OCI-LY1 (cell line): ENCODE measurements at regions not wholly inside any gene's neighbourhood (a gene's known extent, or its start where the extent isn't known, plus 50 kb on each side); places are given as distances from the start of the nearest gene placed in this dataset.

Experiments
- H2AFZ ChIP-seq: fragments of 200-600 bp; sonication (generic), shearing (Covaris generic); 2 replicates; pipeline ENCODE4 v1.6.0; 2014; ENCODE audit warnings: antibody characterized with exemption, mild to moderate bottlenecking, low read length
- H3F3A ChIP-seq: fragments of 200-600 bp; sonication (generic), shearing (Covaris generic); 2 replicates; pipeline ENCODE4 v1.6.0; 2014; ENCODE audit warnings: mild to moderate bottlenecking, antibody characterized with exemption, low read length, moderate library complexity; ENCODE audit not compliant: insufficient read depth
- H3K27ac ChIP-seq: fragments of 200-600 bp; sonication (generic); 2 replicates; pipeline ENCODE4 v1.5.1; 2014; ENCODE audit warnings: low read length, mixed run types, mild to moderate bottlenecking, low read depth; ENCODE audit not compliant: poor library complexity, severe bottlenecking
- H3K27me3 ChIP-seq: fragments of 200-600 bp; sonication (generic); 2 replicates; pipeline ENCODE4 v1.6.0; 2014; ENCODE audit warnings: antibody characterized with exemption, mild to moderate bottlenecking, low read length, moderate library complexity; ENCODE audit not compliant: insufficient read depth
- H3K36me3 ChIP-seq: fragments of 200-600 bp; sonication (generic); 2 replicates; pipeline ENCODE4 v1.6.1; 2014; ENCODE audit warnings: mild to moderate bottlenecking, antibody characterized with exemption, low read length, moderate library complexity, mixed read lengths; ENCODE audit not compliant: insufficient read depth
- H3K4me1 ChIP-seq: fragments of 200-600 bp; sonication (generic); 2 replicates; pipeline ENCODE4 v1.5.1; 2014; ENCODE audit warnings: mild to moderate bottlenecking, low read length, moderate library complexity; ENCODE audit not compliant: insufficient read depth, severe bottlenecking
- H3K4me2 ChIP-seq: fragments of 200-600 bp; sonication (generic), shearing (Covaris generic); 2 replicates; pipeline ENCODE4 v1.6.1; 2014; ENCODE audit warnings: low read length
- H3K4me3 ChIP-seq: fragments of 200-600 bp; sonication (generic); 2 replicates; pipeline ENCODE4 v1.5.1; 2014; ENCODE audit warnings: low read length, low read depth, mild to moderate bottlenecking, mixed read lengths; ENCODE audit not compliant: poor library complexity, severe bottlenecking
- H3K79me2 ChIP-seq: fragments of 200-600 bp; shearing (Covaris generic); 2 replicates; pipeline ENCODE4 v1.6.1; 2016; ENCODE audit warnings: mixed run types, low read length, mixed read lengths; ENCODE audit not compliant: insufficient read depth
- H3K9ac ChIP-seq: fragments of 200-600 bp; sonication (generic), shearing (Covaris generic); 2 replicates; pipeline ENCODE4 v1.6.1; 2014; ENCODE audit warnings: mild to moderate bottlenecking, low read length, mixed read lengths
- H3K9me2 ChIP-seq: fragments of 200-600 bp; sonication (generic), shearing (Covaris generic); 2 replicates; pipeline ENCODE4 v1.6.1; 2014; ENCODE audit warnings: low read depth, mild to moderate bottlenecking, low read length, mixed read lengths
- H3K9me3 ChIP-seq: fragments of 200-600 bp; shearing (Covaris generic); 2 replicates; pipeline ENCODE4 v1.6.1; 2014; ENCODE audit warnings: low read length, mixed read lengths
- H4K20me1 ChIP-seq: fragments of 200-600 bp; sonication (generic), shearing (Covaris generic); 2 replicates; pipeline ENCODE4 v1.6.0; 2016; ENCODE audit warnings: mild to moderate bottlenecking, low read length; ENCODE audit not compliant: insufficient read depth
- EZH2 ChIP-seq: fragments of 200-600 bp; sonication (generic), shearing (Covaris generic); IDR thresholded peaks from 2 replicates; pipeline ENCODE4 v1.8.0; 2017; ENCODE audit warnings: borderline replicate concordance, mixed run types, mild to moderate bottlenecking, antibody characterized with exemption, low read length, moderate library complexity, mixed read lengths
- TF ChIP-seq, protein P1 (sequence below): fragments of 200-600 bp; sonication (generic), shearing (Covaris generic); IDR thresholded peaks from 2 replicates; pipeline ENCODE4 v1.5.1; 2017; ENCODE audit warnings: mild to moderate bottlenecking, antibody characterized with exemption, low read length, moderate library complexity, mixed read lengths

DNA sequence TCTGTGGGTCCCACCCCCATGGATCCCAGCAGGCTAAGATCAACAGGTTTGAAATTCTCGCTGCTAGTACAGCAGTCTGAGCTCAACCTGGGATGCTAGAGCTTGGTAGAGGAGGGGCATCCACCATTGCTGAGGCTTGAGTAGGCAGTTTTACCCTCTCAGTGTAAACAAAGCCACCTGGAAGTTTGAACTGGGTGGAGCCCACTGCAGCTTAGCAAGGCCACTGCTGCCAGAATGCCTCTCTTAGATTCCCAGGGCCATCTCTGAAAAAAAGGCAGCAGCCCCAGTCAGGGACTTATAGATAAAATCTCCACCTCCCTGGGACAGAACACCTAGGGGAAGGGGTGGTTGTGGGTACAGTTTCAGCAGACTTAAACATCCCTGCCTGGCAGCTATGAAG lies 190.0 kb upstream of the CACNA2D1 start:
- Histone ChIP-seq H4K20me1 (no peaks in the 10 kb centered on the region), H3F3A (no peaks in the 10 kb centered on the region), H3K9ac (no peak overlapping the region), H3K79me2 (no peaks in the 10 kb centered on the region), H3K27me3 (no peaks in the 10 kb centered on the region), H3K9me2 (no peaks in the 10 kb centered on the region), H3K36me3 (no peaks in the 10 kb centered on the region), H3K4me3 (no peak overlapping the region), H3K9me3 (no peaks in the 10 kb centered on the region), H3K27ac (no peak overlapping the region), H2AFZ (no peak overlapping the region), H3K4me1 (no peaks in the 10 kb centered on the region), H3K4me2 (no peak overlapping the region)
- TF ChIP-seq, protein P1, sequence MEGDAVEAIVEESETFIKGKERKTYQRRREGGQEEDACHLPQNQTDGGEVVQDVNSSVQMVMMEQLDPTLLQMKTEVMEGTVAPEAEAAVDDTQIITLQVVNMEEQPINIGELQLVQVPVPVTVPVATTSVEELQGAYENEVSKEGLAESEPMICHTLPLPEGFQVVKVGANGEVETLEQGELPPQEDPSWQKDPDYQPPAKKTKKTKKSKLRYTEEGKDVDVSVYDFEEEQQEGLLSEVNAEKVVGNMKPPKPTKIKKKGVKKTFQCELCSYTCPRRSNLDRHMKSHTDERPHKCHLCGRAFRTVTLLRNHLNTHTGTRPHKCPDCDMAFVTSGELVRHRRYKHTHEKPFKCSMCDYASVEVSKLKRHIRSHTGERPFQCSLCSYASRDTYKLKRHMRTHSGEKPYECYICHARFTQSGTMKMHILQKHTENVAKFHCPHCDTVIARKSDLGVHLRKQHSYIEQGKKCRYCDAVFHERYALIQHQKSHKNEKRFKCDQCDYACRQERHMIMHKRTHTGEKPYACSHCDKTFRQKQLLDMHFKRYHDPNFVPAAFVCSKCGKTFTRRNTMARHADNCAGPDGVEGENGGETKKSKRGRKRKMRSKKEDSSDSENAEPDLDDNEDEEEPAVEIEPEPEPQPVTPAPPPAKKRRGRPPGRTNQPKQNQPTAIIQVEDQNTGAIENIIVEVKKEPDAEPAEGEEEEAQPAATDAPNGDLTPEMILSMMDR, result no peak
- no peak for TF ChIP-seq EZH2

DNA sequence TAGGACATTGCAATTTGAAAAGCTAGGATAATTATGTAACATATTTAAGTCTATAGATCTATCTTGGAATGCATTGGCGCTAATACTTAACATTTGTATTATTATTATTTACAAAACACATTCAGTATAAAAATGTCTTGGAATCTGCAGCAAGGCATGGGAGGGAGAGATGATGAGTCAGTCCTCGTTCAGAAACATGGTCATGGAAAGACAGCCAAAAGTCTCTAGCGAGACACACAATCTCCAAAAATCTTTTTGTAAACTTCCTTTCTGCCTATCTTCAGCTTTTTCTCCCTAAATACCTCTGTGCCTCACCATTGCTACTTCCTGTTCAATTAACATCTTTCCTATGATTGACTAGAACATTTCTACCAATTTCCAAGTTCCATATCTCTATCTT lies 188.4 kb upstream of the CACNA2D1 start:
- Histone ChIP-seq H3K4me2 (no peak overlapping the region), H3K27me3 (no peaks in the 10 kb centered on the region), H3K9me3 (no peaks in the 10 kb centered on the region), H3K27ac (no peak overlapping the region), H3K4me1 (no peaks in the 10 kb centered on the region), H3F3A (no peaks in the 10 kb centered on the region), H3K9me2 (no peaks in the 10 kb centered on the region), H4K20me1 (no peaks in the 10 kb centered on the region), H2AFZ (no peak overlapping the region), H3K9ac (no peak overlapping the region), H3K36me3 (no peaks in the 10 kb centered on the region), H3K4me3 (no peak overlapping the region), H3K79me2 (no peaks in the 10 kb centered on the region)
- TF ChIP-seq EZH2, result no peak
- TF ChIP-seq, protein P1, result no peak

DNA sequence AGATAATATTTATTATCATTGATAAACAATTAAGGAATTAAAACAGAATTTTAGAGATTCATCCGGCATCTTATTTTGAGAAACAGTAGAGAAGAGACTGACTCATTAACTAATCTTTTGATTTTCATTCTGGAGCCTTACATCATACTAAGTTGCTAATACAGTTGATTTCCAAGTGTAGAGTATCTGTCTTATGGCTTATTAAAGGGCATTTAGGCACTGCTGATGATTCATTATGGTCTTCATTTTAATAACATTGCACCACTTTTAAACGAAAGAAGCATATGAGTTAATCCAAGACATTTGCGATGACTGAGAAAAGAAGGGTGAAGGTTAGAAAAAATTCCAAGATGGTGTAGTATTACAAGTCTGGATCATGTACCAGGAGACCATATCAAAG lies 186.0 kb upstream of the CACNA2D1 start:
- no peaks in the 10 kb centered on the region for H3K9me3 ChIP-seq
- H3K79me2 ChIP-seq, result no peaks in the 10 kb centered on the region
- no peak overlapping the region for H2AFZ ChIP-seq
- no peaks in the 10 kb centered on the region for H3K4me1 ChIP-seq
- H3K4me2 ChIP-seq, result no peak overlapping the region
- H3K9me2 ChIP-seq, result no peaks in the 10 kb centered on the region
- no peak overlapping the region for H3K4me3 ChIP-seq
- TF ChIP-seq EZH2, result no peak
- TF ChIP-seq, protein P1, result no peak
- H3K27me3 ChIP-seq, result no peaks in the 10 kb centered on the region
- H3F3A ChIP-seq, result no peaks in the 10 kb centered on the region
- no peaks in the 10 kb centered on the region for H4K20me1 ChIP-seq
- no peak overlapping the region for H3K9ac ChIP-seq
- H3K36me3 ChIP-seq, result no peaks in the 10 kb centered on the region
- H3K27ac ChIP-seq, result no peak overlapping the region
